Esophagus squamous epithelium (tissue), 4 donors: ENCODE measurements at regions not wholly inside any gene's neighbourhood (a gene's known extent, or its start where the extent isn't known, plus 50 kb on each side); places are given as distances from the start of the nearest gene placed in this dataset.

Experiments
- CTCF ChIP-seq, 6 experiments: fragments of 450-650 bp in 4 of 6; fragments of 200-600 bp in 2 of 6; sonication (generic) in 2 of 6; IDR thresholded peaks; one replicate each; pipeline ENCODE4 v1.5.1; 2016 to 2019; ENCODE audit warnings: antibody characterized with exemption in 6 of 6, mild to moderate bottlenecking in 4 of 6, moderate library complexity in 4 of 6
- POLR2A ChIP-seq, 4 donors: fragments of 450-650 bp; IDR thresholded peaks; one replicate each; pipeline ENCODE4 v1.6.1; 2017; ENCODE audit warnings: antibody characterized with exemption in 4 of 4, mild to moderate bottlenecking in 4 of 4, moderate library complexity in 3 of 4

- TF ChIP-seq CTCF (IDR thresholded peaks at IDR 0.05), result no peak
- TF ChIP-seq POLR2A (IDR thresholded peaks at IDR 0.05), result no peak
These were observed 497.9 kb upstream of the SPRED2 start for GRCh38 chr2:65930259-65930658.
